ENCODE measurements at regions not wholly inside any gene's neighbourhood (a gene's known extent, or its start where the extent isn't known, plus 50 kb on each side); places are given as distances from the start of the nearest gene placed in this dataset.

DNA sequence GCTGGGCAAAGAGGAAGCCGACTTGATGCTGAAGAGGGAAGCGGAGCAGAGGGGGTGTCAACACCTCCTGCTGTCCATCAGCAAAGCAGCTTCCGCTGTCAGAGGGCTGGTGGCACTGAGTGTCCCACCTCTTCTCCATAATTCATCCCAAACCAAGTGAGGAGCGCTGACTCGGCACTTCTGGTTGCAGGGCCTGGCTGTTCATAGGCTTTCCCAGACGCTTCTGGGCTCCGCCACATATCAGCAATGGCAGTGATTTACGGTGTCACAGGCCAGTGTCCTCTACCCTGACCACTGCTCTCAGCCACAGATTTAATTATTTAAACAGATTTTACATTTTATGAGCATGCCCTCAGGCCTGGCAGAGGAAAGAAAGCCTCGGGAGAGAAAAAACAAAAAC lies 70.1 kb upstream of the TENM4 start:
- TF ChIP-seq, protein P1, sequence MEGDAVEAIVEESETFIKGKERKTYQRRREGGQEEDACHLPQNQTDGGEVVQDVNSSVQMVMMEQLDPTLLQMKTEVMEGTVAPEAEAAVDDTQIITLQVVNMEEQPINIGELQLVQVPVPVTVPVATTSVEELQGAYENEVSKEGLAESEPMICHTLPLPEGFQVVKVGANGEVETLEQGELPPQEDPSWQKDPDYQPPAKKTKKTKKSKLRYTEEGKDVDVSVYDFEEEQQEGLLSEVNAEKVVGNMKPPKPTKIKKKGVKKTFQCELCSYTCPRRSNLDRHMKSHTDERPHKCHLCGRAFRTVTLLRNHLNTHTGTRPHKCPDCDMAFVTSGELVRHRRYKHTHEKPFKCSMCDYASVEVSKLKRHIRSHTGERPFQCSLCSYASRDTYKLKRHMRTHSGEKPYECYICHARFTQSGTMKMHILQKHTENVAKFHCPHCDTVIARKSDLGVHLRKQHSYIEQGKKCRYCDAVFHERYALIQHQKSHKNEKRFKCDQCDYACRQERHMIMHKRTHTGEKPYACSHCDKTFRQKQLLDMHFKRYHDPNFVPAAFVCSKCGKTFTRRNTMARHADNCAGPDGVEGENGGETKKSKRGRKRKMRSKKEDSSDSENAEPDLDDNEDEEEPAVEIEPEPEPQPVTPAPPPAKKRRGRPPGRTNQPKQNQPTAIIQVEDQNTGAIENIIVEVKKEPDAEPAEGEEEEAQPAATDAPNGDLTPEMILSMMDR (IDR thresholded peaks at IDR 0.05): no peak
- TF ChIP-seq POLR2A (IDR thresholded peaks at IDR 0.05): no peak
